ENCODE measurements at regions not wholly inside any gene's neighbourhood (a gene's known extent, or its start where the extent isn't known, plus 50 kb on each side); places are given as distances from the start of the nearest gene placed in this dataset.

DNA sequence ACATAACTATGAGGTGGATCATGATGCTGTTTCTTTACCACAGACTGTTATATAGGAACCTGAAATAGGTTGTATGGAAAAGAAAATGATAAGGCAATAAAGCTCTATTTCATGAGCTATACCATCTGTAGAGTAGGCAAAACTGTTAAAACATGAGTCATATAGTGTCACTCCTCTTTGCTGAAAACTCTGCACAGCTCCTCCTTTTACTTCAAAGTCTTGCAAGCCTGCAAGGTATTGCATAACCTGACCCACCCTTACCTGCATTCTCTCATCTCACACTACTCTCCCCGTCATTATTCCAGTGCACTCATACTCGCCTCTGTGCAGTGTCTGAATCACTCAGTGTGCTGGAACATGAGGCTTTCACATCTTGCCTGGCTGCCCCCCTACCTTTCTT lies 790.1 kb downstream of the EFNA5 start:
- DNase-seq (ENCODE audit: low read depth) = no peak

DNA sequence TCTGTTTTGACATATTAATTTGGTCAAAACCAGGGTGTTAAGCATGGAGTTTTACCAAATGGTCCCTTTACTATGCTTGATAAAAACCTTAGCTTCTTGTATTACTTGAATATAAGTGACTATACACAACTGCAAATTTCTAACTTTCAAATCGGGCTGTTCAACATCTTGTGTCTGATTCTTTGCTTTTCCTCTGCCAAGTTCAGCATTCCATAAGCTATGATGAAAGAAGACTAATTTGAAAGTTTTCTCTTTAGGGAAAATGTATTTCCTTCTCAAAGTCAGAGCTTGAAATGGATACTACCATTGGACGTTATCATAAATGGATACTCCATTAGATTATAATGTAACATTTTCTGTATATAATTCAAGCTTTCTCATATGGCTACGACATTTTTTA lies 792.9 kb downstream of the EFNA5 start:
- DNase-seq (ENCODE audit: low read depth) = no peak

- no peak for DNase-seq (ENCODE audit: low read depth)
Measured at GRCh38 chr5:106876665-106877194, 794.0 kb downstream of the EFNA5 start.

DNA sequence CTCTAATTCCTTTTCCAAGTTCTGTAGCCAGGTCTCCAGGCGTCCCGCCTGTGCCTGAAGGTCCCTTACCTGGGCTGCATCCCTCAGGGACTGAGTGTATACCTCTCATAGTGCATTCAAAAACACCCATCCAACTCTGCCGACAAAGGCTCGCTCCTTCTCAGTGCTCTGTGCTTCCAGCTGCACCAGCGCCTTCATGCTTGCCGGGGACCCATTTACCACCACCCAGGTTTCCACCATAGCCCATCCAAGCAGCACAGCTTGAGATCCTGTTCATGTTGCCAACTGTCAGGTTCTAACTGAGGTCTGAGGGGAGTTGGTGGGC lies 794.5 kb downstream of the EFNA5 start:
- no peak for DNase-seq (ENCODE audit: low read depth)

DNA sequence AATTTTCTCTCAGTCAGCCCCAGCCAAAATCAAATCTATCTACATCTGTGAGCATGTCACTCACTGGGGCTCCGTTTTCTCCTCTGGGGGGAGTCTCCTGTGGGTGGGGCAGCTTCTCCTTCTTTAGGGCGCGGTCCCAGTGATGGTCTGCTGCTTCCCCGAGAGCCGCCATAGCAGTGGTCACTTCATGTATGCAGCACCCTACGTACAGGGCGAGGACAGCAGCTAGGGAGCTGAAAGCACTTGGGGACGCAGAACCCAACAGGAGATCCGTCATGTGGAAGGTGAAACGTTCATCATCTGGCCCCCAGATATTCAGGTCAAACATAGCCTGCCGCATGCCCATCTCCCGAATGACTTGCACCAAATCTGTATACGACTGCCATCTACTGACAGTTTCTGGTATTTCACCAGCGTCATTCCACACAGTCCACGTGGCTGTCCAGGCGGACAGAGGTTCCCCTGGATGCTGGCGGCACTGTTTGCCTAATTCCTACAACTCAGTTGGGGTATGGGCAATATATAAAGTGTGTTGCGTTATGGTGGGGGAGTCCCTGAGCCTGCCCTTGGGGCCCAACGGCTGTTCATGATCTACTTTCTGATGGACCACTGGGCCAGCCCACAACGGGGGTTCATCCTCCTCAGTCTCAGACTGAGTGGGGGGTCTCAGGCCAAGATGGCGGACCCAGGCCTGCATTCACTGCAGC lies 795.0 kb downstream of the EFNA5 start:
- peak; percentile 33 for DNase-seq (ENCODE audit: low read depth)

DNA sequence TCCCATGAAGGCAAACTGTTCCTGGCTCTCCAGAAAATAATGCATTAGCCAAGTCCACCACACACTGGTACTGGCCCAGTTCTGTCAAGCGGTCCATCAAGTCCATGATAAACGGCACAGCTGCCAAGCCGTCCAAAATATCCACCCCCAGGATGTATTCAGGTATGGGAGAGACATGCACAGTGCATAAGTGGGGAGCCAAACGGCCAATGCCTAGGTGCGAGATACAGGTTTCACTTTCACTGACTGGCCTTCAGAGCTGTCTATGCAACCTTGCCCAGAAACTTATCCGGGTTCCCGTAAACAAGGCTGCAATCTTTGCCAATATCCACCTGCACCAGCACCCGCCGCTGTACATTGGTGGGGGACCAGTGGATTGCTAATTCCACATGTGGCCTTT lies 795.8 kb downstream of the EFNA5 start:
- no peak for DNase-seq (ENCODE audit: low read depth)

- no peak for DNase-seq (ENCODE audit: low read depth)
Measured at GRCh38 chr5:106874531-106874930, 796.2 kb downstream of the EFNA5 start.

DNA sequence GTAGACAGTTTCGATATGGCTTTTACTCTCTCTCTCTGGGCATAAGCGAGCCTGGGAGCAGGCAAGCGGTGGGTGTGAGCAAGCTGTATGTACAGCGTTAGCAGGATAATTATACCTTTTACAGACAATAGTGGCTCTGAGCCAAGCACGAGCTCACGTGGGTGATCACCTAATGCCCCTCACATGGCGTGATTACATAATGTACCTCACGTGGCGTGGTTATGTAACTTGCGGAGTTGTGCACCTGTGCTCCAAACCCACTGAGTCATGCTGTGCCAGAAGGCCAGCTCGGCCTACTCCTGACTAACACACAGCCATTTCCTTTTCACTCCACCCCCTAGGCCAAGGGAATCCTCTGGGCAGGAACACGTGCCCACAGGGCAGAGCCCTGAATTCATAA lies 797.2 kb downstream of the EFNA5 start:
- no peak for DNase-seq (ENCODE audit: low read depth)

- no peak for DNase-seq (ENCODE audit: low read depth)
Measured at GRCh38 chr5:106865279-106865678, 805.5 kb downstream of the EFNA5 start.

DNA sequence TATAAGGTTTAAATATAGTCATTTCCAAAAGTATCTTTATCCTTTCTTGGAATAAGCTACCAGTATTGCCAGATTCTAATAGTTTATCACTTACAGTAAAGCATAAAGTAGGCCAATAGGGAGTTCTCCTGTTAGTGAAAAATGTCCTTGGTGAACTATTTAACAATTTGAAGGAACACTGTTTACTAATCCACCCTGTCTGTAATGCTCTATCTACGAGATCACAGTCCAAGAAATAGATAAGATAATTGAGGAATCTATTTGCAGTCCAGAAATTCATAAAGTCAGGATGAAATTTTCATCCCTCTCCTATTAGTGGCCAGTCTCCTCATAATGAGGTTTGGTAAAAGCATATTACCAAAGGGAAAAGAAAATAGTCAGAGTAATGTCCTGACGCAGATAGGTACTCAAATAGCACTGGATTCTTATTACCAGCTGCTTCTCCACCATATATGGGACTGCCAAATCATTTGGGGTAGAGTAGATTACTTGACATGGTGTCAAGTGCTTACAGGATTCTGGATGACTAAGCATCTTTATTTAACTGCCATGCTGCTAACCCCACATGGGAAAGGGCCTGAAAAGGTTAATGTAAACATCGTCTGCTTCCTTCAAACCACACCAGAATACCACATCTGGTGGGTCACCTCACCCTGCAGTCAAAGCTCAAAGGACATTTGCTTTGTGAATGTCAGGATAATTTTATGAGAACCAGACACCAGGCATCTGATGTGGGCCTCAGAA lies 808.1 kb downstream of the EFNA5 start:
- DNase-seq (ENCODE audit: low read depth) = peak; percentile 51

DNA sequence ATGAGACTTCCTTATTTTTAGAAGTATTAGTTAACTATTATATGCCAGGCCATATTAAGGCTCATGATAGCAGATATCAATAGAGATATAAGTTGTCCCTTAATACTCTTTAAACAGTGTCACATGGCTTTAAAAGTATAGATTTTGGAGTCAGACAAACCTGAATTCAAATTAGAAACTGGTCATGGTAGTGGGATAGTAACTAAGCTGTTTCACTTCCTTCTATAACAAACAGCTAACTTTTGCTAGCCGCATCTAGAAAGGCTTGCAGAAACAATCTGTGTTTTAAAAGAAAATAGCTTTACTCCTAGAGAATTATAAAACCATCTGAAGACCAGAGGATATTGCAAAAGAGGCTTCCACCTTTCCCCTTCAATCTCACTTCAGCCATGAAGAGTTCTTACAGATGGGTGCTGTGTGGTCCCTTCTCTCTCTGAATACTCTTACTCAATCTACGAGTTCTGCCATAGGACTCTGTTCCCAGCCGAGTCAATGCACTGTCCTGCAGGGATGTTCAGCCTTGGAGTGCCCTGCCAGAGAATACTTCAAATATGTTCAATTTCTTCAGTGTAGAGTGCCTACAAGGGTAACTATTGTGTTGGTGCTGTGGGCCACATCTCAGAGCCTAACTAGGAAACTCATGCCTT lies 810.2 kb downstream of the EFNA5 start:
- DNase-seq (ENCODE audit: low read depth) = no peak

DNA sequence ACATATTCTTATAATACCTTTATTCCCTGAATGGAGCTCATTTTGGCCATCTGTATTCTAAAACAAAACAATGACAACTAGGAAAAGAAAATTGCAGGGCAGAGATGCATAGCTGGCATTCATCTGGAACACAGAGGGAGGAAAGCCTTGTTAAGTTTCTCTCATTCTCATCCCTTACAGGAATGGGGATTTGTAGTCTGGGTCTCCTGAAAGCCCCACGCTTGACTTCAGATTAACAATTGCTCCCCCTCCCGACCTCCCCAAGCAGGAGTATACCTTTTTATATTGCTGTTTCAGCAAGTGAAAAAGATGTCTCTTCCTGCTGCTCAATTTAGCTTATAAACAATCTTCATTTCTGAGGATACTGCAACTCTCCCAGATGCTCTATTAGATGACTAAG lies 812.1 kb downstream of the EFNA5 start:
- no peak for DNase-seq (ENCODE audit: low read depth)

DNA sequence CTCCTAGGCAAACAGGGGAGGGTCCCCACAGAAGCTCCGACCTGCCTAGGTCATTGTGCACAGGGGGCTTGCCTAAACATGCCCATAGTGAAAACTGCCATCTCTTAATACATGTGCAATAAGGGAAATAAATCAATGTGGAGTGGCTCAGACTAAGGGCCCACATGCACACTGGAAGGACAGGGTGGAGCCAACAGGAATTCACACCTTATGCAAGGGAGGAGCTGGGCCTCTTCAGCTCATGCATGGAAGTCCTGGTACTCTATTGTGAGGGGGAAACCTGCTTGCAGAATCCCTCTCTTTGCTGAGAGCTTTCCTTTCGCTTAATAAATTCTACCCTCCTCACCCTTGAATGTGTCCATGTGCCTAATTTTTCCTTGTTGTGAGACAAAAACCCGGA lies 815.8 kb downstream of the EFNA5 start:
- no peak for DNase-seq (ENCODE audit: low read depth)

GRCh38 chr5:106854105-106854687 lies 816.5 kb downstream of the EFNA5 start:
- DNase-seq (ENCODE audit: low read depth) = no peak

DNA sequence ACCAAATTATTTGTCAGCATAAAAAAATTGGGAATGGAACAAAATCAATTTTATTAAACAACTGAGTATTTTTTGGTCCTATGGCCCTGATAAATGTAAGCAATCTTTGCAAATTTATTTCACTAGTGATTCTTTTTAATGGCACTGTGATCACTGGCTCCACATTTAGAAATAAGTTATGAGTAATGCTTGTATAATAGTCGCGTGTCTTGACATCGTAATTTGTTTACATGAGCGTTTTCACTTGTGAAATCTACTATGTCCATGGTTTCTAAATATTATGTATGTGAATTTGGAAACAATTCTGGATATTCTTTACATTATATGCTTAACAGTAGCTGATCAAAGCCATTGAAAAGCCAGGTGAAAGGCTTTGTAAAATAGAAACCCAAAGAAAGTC lies 817.5 kb downstream of the EFNA5 start:
- DNase-seq (ENCODE audit: low read depth) = no peak

GRCh38 chr5:106849266-106849665 lies 821.5 kb downstream of the EFNA5 start:
- DNase-seq (ENCODE audit: low read depth) = no peak

GRCh38 chr5:106843812-106844416 lies 826.8 kb downstream of the EFNA5 start:
- DNase-seq (ENCODE audit: low read depth) = peak; percentile 7

DNA sequence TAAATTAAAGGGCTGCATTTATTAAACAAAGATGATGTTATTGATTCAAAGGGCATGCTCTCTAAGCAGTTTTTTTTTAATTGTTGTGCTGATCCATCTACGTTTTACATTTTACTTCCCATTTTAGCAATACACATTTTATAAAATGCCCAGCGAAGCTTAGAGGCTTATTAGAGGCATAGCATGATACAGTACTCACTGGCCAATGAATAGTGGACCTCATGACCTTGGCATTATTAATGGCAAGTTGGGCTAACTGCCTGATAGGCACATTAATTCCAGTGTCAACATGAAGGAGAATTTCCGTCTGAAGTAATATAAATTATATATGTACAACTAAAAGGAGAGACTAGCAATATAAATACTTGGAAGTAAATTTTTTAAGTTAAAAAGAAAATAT lies 837.2 kb downstream of the EFNA5 start:
- DNase-seq (ENCODE audit: low read depth) = no peak

GRCh38 chr5:106827061-106827460 lies 843.7 kb downstream of the EFNA5 start:
- peak; percentile 1 for DNase-seq (ENCODE audit: low read depth)

- DNase-seq (ENCODE audit: low read depth) = peak; percentile 7
Measured at GRCh38 chr5:106825374-106825773, 845.4 kb downstream of the EFNA5 start.

DNA sequence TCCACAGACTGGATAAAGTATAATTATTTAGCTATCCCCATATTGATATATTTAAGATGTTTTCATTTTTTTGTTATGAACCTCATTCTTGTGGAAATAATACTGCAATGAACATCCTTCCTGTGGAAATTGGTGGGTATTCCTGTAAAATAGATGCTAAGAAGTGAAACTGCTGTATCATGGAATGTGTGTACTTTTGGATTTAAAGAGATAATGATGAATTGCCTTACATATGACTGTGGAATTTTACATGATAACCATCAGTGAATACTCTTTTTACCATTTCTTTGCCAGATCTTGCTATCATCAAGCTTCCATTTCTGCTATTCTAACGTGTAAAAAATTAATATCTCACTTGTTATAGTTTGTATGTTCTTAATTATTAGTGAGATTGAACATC lies 847.9 kb downstream of the EFNA5 start:
- no peak for DNase-seq (ENCODE audit: low read depth)

DNA sequence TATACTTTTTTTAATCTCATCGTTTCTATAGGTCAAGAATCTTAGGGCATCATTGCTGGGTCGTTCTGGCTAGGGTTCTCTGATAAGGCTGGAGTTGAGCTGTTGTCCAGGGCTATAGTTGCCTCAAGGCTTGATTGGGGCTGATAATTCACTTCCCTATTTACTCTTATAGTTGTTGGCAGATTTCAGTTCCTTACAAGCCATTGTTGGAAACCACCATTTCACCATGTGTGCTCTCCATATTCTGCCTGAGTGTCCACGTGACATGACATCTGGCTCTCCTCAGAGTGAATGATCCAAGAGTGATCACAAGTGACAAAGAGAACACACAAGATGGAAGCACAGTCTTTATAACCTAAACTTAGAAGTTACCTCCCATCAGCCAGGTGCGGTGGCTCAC lies 852.2 kb downstream of the EFNA5 start:
- DNase-seq (ENCODE audit: low read depth) = no peak

Measured in fibroblast of gingiva (primary cell).